Esophagus squamous epithelium (tissue), 5 donors: ENCODE measurements at regions not wholly inside any gene's neighbourhood (a gene's known extent, or its start where the extent isn't known, plus 50 kb on each side); places are given as distances from the start of the nearest gene placed in this dataset.
"Not testable (repeated sequence)": the region's sequence is repeated elsewhere in the genome, so short reads cannot be mapped to it uniquely, and the experiment has no call there.

Experiments used
- DNase-seq: peaks from one replicate; lab custom pipeline; 2025; lab: John Stamatoyannopoulos, UW
- H3K27ac ChIP-seq, 4 donors: fragments of 200-600 bp; sonication (generic); one replicate each; pipeline ENCODE4 v1.5.1; 2016 to 2019; ENCODE audit warnings: mild to moderate bottlenecking in 1 of 4
- H3K27me3 ChIP-seq, 4 donors: fragments of 200-600 bp; sonication (generic); 1 replicate in 3 of 4; 2 replicates in 1 of 4; pipeline versions ENCODE4 v1.5.1 to v1.6.0; 2017 to 2021; ENCODE audit warnings: antibody characterized with exemption in 1 of 4
- H3K36me3 ChIP-seq, 3 donors: fragments of 200-600 bp; sonication (generic); one replicate each; pipeline ENCODE4 v1.5.1; 2016 to 2019
- H3K4me1 ChIP-seq, 3 donors: fragments of 200-600 bp; sonication (generic); one replicate each; pipeline ENCODE4 v1.5.1; 2017 to 2019
- H3K4me3 ChIP-seq, 4 donors: fragments of 200-600 bp; sonication (generic); 1 replicate in 3 of 4; 2 replicates in 1 of 4; pipeline ENCODE4 v1.5.1; 2016 to 2019; ENCODE audit warnings: mild to moderate bottlenecking in 2 of 4, moderate library complexity in 1 of 4
- H3K9me3 ChIP-seq, 3 donors: fragments of 200-600 bp; sonication (generic); one replicate each; pipeline ENCODE4 v1.5.1; 2016 to 2019
- POLR2A ChIP-seq, 4 donors: fragments of 450-650 bp; IDR thresholded peaks; one replicate each; pipeline ENCODE4 v1.6.1; 2017; ENCODE audit warnings: antibody characterized with exemption in 4 of 4, mild to moderate bottlenecking in 4 of 4, moderate library complexity in 3 of 4
- WGBS, 2 donors: methylation state at CpG; one replicate each; pipeline ENCODE4 v1.1.5; 2018; 5-methylcytosine and 5-hydroxymethylcytosine counted together
- intact Hi-C: fragments of 100-400 bp; cut with DNase I; formaldehyde crosslinking; loops from one replicate; pipeline ENCODE4 v1.15.0; 2022
- TF ChIP-seq, protein P1 (sequence below), 6 experiments: fragments of 450-650 bp in 4 of 6; fragments of 200-600 bp in 2 of 6; sonication (generic) in 2 of 6; IDR thresholded peaks; one replicate each; pipeline ENCODE4 v1.5.1; 2016 to 2019; ENCODE audit warnings: antibody characterized with exemption in 6 of 6, mild to moderate bottlenecking in 4 of 6, moderate library complexity in 4 of 6
- donor health status: DM: yes; HTN: yes; CAD: no.

DNA sequence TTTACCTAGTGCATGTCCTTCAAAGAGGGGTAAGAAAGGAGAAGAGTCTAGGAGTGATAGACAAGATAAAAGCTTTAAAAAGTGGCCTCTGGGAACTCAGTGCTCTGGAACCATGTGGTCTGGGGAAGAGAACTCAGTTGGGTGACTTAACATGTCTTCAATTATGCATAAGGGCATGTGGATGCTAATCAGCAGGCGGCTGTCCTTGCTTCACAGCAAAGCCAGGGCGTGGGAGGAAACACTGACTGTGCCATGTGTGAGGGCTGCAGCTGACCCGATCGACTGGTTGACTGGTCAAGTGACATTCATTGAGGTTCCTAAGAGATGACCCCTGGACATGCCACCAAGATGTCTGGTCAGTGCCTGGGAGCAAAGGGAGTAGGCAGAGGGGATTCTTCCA, 1053.8 kb downstream of the BCL11B start:
- Histone ChIP-seq H3K36me3 (no peaks in the 10 kb centered on the region), H3K27me3 (peaks cover 0 to 24% (median 0%) of the 10 kb centered on the region in 4 donors), H3K27ac (no peak overlapping the region), H3K9me3 (no peaks in the 10 kb centered on the region), H3K4me3 (no peak overlapping the region), H3K4me1 (no peaks in the 10 kb centered on the region)
- 67 to 68% methylated on average over 4 of the region's 4 CpGs for WGBS, 2 donors
- TF ChIP-seq, protein P1, sequence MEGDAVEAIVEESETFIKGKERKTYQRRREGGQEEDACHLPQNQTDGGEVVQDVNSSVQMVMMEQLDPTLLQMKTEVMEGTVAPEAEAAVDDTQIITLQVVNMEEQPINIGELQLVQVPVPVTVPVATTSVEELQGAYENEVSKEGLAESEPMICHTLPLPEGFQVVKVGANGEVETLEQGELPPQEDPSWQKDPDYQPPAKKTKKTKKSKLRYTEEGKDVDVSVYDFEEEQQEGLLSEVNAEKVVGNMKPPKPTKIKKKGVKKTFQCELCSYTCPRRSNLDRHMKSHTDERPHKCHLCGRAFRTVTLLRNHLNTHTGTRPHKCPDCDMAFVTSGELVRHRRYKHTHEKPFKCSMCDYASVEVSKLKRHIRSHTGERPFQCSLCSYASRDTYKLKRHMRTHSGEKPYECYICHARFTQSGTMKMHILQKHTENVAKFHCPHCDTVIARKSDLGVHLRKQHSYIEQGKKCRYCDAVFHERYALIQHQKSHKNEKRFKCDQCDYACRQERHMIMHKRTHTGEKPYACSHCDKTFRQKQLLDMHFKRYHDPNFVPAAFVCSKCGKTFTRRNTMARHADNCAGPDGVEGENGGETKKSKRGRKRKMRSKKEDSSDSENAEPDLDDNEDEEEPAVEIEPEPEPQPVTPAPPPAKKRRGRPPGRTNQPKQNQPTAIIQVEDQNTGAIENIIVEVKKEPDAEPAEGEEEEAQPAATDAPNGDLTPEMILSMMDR (IDR thresholded peaks at IDR 0.05), result no peak
- TF ChIP-seq POLR2A (IDR thresholded peaks at IDR 0.05), result no peak
- intact Hi-C loops, result no loop called here
- DNase-seq, result no peak

DNA sequence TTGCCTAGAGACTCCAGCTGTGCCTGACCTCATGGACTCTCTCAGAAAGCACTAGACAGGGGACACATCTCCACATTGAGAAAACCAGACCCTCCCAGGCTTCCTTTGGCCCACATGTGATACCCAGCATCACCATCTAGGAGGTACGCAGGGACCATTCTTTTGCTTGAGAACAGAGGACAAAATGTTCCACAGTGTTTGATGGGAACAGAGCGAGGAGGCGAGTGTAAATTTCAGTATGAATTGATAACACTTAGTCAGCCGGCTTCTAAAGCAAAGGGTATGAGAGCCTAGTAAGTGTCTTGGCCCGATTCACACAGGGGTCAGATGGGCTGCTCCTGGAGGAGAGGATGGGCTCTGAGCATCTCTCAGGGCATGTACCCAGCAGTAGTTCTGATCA, 1052.4 kb downstream of the BCL11B start:
- Histone ChIP-seq H3K4me1 (no peaks in the 10 kb centered on the region), H3K36me3 (no peaks in the 10 kb centered on the region), H3K9me3 (no peaks in the 10 kb centered on the region), H3K4me3 (no peak overlapping the region), H3K27me3 (peaks cover 0 to 20% (median 0%) of the 10 kb centered on the region in 4 donors), H3K27ac (no peak overlapping the region)
- intact Hi-C loops, result no loop called here
- no peak for TF ChIP-seq POLR2A (IDR thresholded peaks at IDR 0.05)
- TF ChIP-seq, protein P1 (IDR thresholded peaks at IDR 0.05), result no peak
- WGBS, 2 donors, result 89 to 97% methylated on average over 4 to 5 of the region's 5 CpGs
- DNase-seq, result no peak

GRCh38 chr14:98223106-98223505, 1048.9 kb downstream of the BCL11B start:
- Histone ChIP-seq H3K36me3 (no peaks in the 10 kb centered on the region), H3K4me1 (no peaks in the 10 kb centered on the region), H3K9me3 (no peaks in the 10 kb centered on the region), H3K4me3 (no peak overlapping the region), H3K27ac (no peak overlapping the region), H3K27me3 (peaks cover 0 to 5% (median 0%) of the 10 kb centered on the region in 4 donors)
- TF ChIP-seq, protein P1 (IDR thresholded peaks at IDR 0.05), result no peak
- intact Hi-C loops, result no loop called here
- DNase-seq, result no peak
- 84 to 92% methylated on average over 6 of the region's 6 CpGs for WGBS, 2 donors

DNA sequence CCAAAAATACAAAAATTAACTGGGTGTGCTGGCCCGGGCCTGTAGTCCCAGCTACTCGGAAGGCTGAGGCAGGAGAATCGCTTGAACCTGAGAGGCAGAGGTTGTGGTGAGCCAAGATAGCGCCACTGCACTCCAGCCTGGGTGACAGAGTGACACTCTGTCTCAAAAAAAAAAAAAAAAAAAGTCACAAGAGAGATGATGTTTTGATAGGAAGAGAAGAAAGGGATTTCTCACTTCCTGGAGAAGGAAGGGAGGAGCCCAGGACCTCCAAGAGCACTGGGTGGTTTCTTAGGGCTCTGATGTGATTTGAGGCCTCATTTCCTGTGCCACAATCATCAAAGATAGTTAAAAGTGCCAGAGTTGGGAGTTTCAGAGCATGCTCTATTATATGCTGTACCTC, 1048.3 kb downstream of the BCL11B start:
- WGBS, 2 donors, result 79 to 85% methylated on average over 4 of the region's 4 CpGs
- H3K9me3 ChIP-seq, H3K4me1 ChIP-seq, intact Hi-C loops, H3K36me3 ChIP-seq, H3K27me3 ChIP-seq, DNase-seq, H3K4me3 ChIP-seq, H3K27ac ChIP-seq: not testable (repeated sequence)

- DNase-seq, result no peak
- Histone ChIP-seq H3K4me1 (no peaks in the 10 kb centered on the region), H3K36me3 (no peaks in the 10 kb centered on the region), H3K27ac (no peak overlapping the region), H3K9me3 (no peaks in the 10 kb centered on the region), H3K27me3 (no peaks in the 10 kb centered on the region), H3K4me3 (no peak overlapping the region)
- intact Hi-C loops, result no loop called here
- 65% methylated on average over 6 of the region's 8 CpGs; no CpG with 5 or more reads in 1 of the 2 donors for WGBS, 2 donors
- TF ChIP-seq, protein P1 (IDR thresholded peaks at IDR 0.05), result no peak
- TF ChIP-seq POLR2A (IDR thresholded peaks at IDR 0.05), result no peak
These were observed 1045.6 kb downstream of the BCL11B start for GRCh38 chr14:98226411-98226810.
